ENCODE measurements at regions not wholly inside any gene's neighbourhood (a gene's known extent, or its start where the extent isn't known, plus 50 kb on each side); places are given as distances from the start of the nearest gene placed in this dataset.

GRCh38 chr4:75340561-75340960 lies 173.6 kb downstream of the RCHY1 start:
- peaks cover 3% of the 10 kb centered on the region for H3K9me3 Mint-ChIP-seq (ENCODE audit: unreplicated experiment)
- DNase-seq (ENCODE audit: low read depth): no peak
- no peak overlapping the region for H3K4me3 Mint-ChIP-seq (ENCODE audit: unreplicated experiment)
- H3K27me3 ChIP-seq (ENCODE audit: insufficient read depth, low read length): no peaks in the 10 kb centered on the region
- no peaks in the 10 kb centered on the region for H3K79me2 ChIP-seq (ENCODE audit: insufficient read depth, low read length)
- H3K27me3 Mint-ChIP-seq (ENCODE audit: low read depth, unreplicated experiment): no peaks in the 10 kb centered on the region
- no peak overlapping the region for H2AFZ ChIP-seq (ENCODE audit: low read depth, low read length)
- H3K9me3 ChIP-seq (ENCODE audit: insufficient read depth, low read depth, low read length): no peaks in the 10 kb centered on the region
- H3K4me3 ChIP-seq (ENCODE audit: insufficient read depth, low read depth, low read length): no peak overlapping the region
- no peaks in the 10 kb centered on the region for H4K20me1 ChIP-seq (ENCODE audit: insufficient read depth, low read length)
- peaks cover 5% of the 10 kb centered on the region for H3K4me1 ChIP-seq (ENCODE audit: insufficient read depth, low read length)
- H3K27ac Mint-ChIP-seq (ENCODE audit: unreplicated experiment): no peak overlapping the region
- H3K4me2 ChIP-seq (ENCODE audit: low read length): no peak overlapping the region
- no peaks in the 10 kb centered on the region for H3K36me3 Mint-ChIP-seq (ENCODE audit: low read depth, unreplicated experiment)
- no peak for TF ChIP-seq EZH2 (IDR thresholded peaks at IDR 0.05; ENCODE audit: insufficient read depth, low read length)
- no peak for TF ChIP-seq CTCF (IDR thresholded peaks at IDR 0.05; ENCODE audit: insufficient read depth, low read depth, low read length)
- H3K4me1 Mint-ChIP-seq (ENCODE audit: low read depth, unreplicated experiment): no peaks in the 10 kb centered on the region
- H3K36me3 ChIP-seq (ENCODE audit: insufficient read depth, low read length): no peaks in the 10 kb centered on the region
- H3K27ac ChIP-seq (ENCODE audit: low read depth, low read length): no peak overlapping the region
- FAIRE-seq: no peak
- H3K9ac ChIP-seq (ENCODE audit: low read length): no peak overlapping the region

DNA sequence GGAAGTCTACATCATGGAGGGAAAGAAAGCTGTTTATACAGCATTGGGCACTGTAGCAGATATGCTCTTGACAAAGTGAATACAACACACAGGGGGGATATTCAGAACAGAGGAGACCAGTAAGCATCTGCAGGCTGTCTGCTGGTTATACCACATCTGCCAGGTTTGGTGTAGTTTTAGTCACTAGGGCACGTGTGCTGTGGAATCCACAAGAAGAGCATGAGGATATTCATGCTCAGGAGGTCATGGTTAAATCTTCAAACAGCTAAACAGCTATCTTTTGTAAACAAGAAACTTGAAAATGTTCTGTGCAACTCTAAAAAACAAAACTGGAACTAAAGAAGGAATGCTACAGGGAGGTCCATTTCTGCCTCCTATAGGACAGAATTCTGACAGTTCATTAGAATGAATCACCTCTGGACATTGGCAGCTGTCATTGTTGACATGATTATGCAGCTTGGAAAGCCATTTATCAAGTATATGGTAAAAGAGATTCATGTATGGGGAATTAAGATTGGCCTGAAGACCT lies 175.8 kb downstream of the RCHY1 start:
- Histone ChIP-seq H3K79me2 (ENCODE audit: insufficient read depth, low read length) (no peaks in the 10 kb centered on the region), H3K4me1 (ENCODE audit: insufficient read depth, low read length) (no peaks in the 10 kb centered on the region), H2AFZ (ENCODE audit: low read depth, low read length) (no peak overlapping the region), H3K27ac (ENCODE audit: low read depth, low read length) (no peak overlapping the region), H3K9me3 (ENCODE audit: insufficient read depth, low read depth, low read length) (no peaks in the 10 kb centered on the region), H3K4me2 (ENCODE audit: low read length) (no peak overlapping the region), H3K9ac (ENCODE audit: low read length) (no peak overlapping the region), H3K36me3 (ENCODE audit: insufficient read depth, low read length) (no peaks in the 10 kb centered on the region), H3K4me3 (ENCODE audit: insufficient read depth, low read depth, low read length) (no peak overlapping the region), H3K27me3 (ENCODE audit: insufficient read depth, low read length) (no peaks in the 10 kb centered on the region), H4K20me1 (ENCODE audit: insufficient read depth, low read length) (no peaks in the 10 kb centered on the region)
- no peak for FAIRE-seq
- H3K27me3 Mint-ChIP-seq (ENCODE audit: low read depth, unreplicated experiment): no peaks in the 10 kb centered on the region
- no peak overlapping the region for H3K27ac Mint-ChIP-seq (ENCODE audit: unreplicated experiment)
- H3K9me3 Mint-ChIP-seq (ENCODE audit: unreplicated experiment): peaks cover 3% of the 10 kb centered on the region
- no peaks in the 10 kb centered on the region for H3K36me3 Mint-ChIP-seq (ENCODE audit: low read depth, unreplicated experiment)
- no peak overlapping the region for H3K4me3 Mint-ChIP-seq (ENCODE audit: unreplicated experiment)
- TF ChIP-seq EZH2 (IDR thresholded peaks at IDR 0.05; ENCODE audit: insufficient read depth, low read length): no peak
- no peak for TF ChIP-seq CTCF (IDR thresholded peaks at IDR 0.05; ENCODE audit: insufficient read depth, low read depth, low read length)
- no peaks in the 10 kb centered on the region for H3K4me1 Mint-ChIP-seq (ENCODE audit: low read depth, unreplicated experiment)
- DNase-seq (ENCODE audit: low read depth): no peak

DNA sequence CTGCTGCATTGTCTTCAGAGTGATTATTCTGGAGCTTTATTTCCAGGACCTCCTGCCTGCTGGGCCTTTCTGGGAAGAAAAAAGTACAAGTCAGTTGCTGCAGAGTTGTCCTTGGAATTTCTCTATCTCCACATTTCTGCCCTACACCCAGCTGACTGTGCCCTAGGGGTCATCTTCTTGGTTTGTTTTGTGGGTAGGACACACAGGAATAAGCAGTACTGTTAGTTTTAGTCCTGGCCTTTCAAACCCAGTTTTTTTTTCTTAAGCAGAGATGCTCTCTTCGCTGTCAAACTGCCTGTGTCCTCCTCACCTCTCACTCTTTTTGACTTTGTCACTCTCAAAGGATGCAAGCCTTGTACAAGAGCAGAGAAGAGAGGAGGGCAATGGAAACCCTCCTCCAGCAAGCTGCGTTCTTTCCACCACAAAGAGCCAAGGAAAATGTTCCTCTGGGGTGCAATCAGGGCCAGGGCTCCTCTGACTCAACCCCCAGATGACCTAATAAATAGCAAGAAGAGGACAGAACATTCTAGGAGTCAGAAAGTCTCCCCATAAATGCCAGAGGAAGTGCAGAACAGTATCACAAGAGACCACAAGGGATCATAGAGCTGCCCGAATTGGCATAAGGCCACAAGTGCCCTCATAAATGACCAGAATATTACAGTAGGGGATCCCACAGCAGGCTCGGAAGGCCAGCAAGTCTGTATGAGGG lies 186.2 kb downstream of the RCHY1 start:
- Histone ChIP-seq H3K4me3 (ENCODE audit: insufficient read depth, low read depth, low read length) (no peak overlapping the region), H3K36me3 (ENCODE audit: insufficient read depth, low read length) (no peaks in the 10 kb centered on the region), H3K27ac (ENCODE audit: low read depth, low read length) (no peak overlapping the region), H3K9ac (ENCODE audit: low read length) (no peak overlapping the region), H3K27me3 (ENCODE audit: insufficient read depth, low read length) (no peaks in the 10 kb centered on the region), H3K4me2 (ENCODE audit: low read length) (no peak overlapping the region), H3K4me1 (ENCODE audit: insufficient read depth, low read length) (no peaks in the 10 kb centered on the region), H4K20me1 (ENCODE audit: insufficient read depth, low read length) (no peaks in the 10 kb centered on the region), H2AFZ (ENCODE audit: low read depth, low read length) (no peak overlapping the region), H3K9me3 (ENCODE audit: insufficient read depth, low read depth, low read length) (no peaks in the 10 kb centered on the region), H3K79me2 (ENCODE audit: insufficient read depth, low read length) (no peaks in the 10 kb centered on the region)
- Mint-ChIP-seq H3K27ac (ENCODE audit: unreplicated experiment) (no peak overlapping the region), H3K4me3 (ENCODE audit: unreplicated experiment) (no peak overlapping the region), H3K4me1 (ENCODE audit: low read depth, unreplicated experiment) (no peaks in the 10 kb centered on the region), H3K27me3 (ENCODE audit: low read depth, unreplicated experiment) (peaks cover 11% of the 10 kb centered on the region), H3K9me3 (ENCODE audit: unreplicated experiment) (no peaks in the 10 kb centered on the region), H3K36me3 (ENCODE audit: low read depth, unreplicated experiment) (no peaks in the 10 kb centered on the region)
- no peak for FAIRE-seq
- TF ChIP-seq EZH2 (IDR thresholded peaks at IDR 0.05; ENCODE audit: insufficient read depth, low read length) (no peak), CTCF (IDR thresholded peaks at IDR 0.05; ENCODE audit: insufficient read depth, low read depth, low read length) (no peak)
- no peak for DNase-seq (ENCODE audit: low read depth)

Measured in astrocyte (in vitro differentiated cells and primary cell).